ENCODE measurements at regions not wholly inside any gene's neighbourhood (a gene's known extent, or its start where the extent isn't known, plus 50 kb on each side); places are given as distances from the start of the nearest gene placed in this dataset.
"Not testable (repeated sequence)": the region's sequence is repeated elsewhere in the genome, so short reads cannot be mapped to it uniquely, and the experiment has no call there.

DNA sequence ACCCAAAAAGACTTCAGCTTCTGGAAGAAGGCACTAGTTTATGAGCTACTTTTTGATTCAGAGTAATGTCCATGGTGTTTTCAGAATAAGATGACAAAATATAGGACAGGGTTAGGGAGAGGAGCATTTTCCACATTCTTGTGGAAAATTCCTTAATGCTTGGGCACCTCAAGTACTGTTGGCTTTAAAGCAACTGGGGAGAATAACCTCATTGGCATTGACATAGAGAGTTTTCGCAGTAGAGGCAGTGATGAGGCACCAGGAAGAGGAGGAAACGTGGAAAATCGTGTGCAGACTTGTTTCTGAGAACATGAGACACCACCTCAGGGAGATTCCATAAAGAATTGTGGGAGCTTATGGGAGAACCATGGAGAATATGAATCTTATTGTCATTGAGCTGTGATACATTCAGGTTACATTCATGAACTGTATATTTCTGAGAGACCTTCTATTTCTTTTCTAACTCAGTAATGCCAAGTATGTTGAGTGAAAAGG, 929.0 kb upstream of the NRXN1 start:
- FAIRE-seq = no peak

DNA sequence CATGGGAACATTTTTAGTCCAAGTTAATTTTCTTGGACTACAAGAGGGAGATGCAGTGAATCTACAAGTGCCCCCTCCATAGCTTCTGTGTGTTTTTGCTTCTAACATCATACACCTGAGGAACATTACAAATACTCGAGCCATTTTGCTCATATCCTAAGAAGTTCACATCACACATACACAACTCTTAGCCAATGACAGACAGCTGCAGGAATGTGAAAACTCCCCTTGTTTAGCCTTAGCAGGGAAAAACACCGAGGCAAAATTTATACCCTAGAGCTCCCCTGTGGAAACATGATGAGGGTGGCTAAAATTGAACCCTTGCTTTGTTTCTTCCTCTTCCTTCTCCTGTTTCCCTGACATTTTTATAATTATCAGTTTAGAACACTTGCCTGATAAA, 928.3 kb upstream of the NRXN1 start:
- no peak for FAIRE-seq

DNA sequence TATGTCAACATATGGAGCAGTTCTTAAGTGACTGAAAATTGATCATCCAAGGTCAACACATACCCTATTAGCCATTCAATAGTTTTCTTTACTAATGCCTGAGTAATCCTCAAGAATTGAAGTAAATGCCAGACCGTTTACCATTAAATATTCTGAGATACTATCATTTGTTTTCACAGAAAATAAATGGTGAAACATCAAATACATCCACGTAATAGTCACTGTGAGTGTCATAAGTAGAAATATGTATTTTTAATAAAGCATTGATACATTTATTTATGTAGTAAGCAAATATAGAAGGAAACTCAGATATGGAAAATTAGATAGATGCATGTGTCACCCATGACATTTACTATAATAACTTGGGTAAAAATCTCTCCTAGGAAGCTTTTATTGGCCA, 927.8 kb upstream of the NRXN1 start:
- no peak for FAIRE-seq

DNA sequence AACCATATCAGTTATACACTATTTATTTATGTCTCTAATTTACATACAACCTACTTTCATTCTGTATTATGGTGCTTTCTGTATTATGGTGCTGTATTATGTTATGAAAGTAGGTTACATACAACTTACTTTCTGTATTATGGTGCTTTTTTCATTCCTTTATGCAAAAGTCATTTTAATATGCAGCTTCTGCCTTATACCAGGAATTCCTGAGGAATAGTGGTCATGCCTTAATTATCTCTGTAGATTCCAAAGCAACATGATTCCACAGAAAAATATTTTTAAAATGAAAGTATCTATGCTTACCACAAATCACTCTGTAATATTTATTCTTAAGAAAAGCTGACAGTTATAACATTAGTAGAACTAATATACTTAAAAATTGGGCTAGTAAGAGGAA, 922.0 kb upstream of the NRXN1 start:
- FAIRE-seq = no peak

DNA sequence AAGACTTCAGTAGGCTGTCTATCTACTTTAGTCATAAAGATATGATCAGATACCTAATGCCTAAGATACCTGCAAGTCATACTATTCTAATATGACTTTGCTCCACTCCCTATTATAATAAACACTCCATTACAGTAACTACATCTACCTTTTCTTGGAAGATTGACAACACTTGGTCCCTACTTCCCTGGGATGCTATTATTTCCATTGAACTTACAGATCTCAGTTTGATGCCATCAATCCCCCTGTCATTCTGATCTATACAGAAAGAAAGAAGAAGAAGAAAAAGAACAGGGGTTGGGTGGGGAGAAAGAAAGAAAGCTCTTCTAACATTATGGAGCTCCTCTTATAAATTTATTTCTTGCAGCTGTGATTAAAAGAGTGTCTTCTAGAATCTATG, 889.1 kb upstream of the NRXN1 start:
- FAIRE-seq = no peak

DNA sequence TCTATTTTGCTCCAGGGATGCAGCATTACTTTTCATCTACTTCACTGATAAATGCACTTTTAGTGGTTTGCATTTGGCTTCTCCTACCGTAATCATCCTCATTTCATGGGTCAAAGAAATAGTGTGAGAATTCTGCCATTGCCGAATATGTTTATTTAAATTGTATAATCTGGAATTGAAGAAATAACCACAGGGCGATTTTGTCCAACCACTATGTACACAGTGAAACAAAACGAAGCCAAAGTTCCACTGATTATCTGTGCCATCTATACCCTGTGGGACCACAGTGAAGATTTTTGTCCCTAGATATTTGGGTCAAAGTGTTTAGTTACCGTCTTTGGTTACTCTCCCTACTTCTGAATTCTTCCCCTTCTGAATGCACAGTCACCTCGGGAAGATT, 888.6 kb upstream of the NRXN1 start:
- no peak for FAIRE-seq

DNA sequence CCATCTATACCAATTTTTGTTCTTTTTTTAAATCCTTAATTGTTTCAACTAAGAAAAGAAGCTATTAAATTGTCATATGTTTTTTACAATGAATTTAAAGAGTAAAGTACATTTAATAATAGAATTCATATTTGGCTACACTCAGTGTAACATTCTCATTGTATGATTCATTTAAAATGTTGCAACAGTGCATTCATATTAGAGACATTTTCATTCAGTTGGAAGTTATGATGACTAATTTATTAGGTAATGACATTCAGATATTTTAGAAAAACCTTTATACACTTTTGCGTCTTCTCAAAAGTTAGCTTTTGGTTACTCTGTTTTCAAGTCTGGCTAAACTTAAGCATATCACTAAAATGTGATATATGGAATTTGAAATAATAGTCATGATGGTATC, 887.5 kb upstream of the NRXN1 start:
- FAIRE-seq = no peak

DNA sequence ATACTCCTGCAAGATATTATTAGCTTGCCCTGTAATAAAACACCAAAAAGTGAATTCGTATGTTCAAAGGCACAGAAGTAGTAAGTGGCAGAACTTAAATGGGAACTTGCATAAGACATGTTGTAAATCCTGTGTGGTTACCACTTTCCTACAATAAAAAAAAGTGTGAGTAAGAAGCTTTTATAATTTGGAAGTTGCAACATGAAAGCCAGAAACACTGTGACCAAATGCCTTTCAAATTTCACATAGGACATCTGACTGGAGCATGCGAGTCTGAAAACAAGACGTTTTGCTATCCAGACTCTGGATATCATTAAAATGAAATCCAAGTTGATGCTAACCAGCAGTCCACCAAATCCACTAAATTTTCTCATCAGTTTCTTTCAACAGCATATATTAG, 886.2 kb upstream of the NRXN1 start:
- no peak for FAIRE-seq

DNA sequence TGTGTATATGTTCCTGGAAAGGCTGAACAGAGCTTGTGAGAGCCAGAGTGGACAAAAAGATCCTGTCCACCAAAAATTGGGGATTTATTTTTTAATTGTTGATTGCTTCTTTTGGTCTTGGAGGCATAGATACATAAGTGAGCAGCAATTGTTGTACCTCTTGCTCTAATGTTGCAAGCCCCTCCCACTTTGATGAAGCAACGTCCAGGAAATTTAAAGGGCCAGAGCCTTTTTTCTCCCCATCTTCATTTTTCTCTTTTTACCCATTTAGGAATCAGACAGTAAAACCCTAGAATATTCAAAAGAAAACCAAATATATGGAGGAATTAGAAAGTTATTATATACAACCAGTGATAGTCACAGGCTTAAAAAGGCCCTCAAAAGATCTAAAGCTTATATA, 871.8 kb upstream of the NRXN1 start:
- FAIRE-seq = no peak

DNA sequence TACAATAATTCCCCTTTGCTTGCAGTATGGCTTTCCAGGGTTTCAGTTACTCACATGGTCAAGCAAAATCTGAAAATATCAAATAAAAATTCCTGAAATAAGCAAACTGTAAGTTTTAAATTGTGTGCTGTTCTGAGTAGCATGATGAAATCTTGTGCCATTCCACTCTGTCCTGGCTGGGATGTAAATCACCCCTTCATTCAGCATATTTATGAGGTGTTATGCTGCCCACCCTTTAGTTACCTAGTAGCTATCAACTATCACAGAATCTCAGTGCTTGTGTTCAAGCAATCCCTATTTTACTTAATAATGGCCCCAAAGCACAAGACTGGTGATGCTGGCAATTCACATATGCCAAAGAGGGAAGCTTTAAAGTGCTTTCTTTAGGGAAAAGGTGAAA, 867.7 kb upstream of the NRXN1 start:
- FAIRE-seq = no peak

DNA sequence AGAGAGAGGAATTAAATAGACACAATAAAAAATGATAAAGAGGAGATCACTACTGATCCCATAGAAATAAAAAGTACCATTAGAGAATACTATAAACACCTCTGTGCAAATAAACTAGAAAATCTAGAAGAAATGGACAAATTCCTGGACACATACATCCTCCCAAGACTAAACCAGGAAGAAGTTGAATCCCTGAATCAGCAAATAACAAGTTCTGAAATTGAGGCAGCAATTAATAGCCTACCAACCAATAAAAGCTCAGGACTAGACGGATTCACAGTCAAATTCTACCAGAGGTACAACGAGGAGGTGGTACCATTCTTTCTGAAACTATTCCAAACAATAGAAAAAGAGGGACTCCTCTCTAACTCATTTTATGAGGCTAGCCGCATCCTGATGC, 862.7 kb upstream of the NRXN1 start:
- not testable (repeated sequence) for FAIRE-seq

DNA sequence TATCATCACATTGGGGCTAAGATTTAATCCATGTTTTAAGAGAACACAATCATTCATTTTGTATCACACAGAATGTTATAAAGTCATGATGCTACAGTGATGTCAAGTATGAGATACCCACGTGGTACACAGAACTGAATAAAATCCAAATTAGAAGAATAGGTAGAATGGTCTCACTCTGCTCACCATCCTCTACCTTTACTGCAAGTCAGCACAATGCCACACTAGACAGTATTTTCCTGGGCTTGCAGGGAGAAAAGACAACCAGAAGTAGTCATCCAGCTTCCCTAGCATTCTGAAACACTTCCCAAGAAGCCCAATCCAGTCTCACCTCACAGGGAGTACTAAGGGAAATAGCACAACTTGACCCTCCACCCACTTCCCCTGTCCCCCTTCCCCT, 856.2 kb upstream of the NRXN1 start:
- FAIRE-seq = no peak

DNA sequence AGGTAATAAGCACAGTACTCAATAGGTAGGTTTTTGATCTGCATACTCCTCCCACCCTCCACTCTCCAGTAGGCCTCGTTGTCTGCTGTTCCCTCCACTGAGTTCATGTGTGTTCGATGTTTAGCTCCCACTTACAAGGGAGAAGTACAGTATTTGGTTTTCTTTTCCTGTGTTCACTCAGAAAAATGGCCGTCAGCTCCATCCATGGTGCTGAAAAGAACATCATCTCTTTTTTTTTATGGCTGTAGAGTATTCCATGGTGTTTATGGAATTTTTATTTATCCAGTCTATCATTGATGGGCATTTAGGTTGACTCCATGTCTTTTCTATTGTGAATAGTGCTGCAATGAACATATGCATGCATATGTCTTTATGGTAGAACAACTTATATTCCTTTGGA, 849.7 kb upstream of the NRXN1 start:
- no peak for FAIRE-seq

DNA sequence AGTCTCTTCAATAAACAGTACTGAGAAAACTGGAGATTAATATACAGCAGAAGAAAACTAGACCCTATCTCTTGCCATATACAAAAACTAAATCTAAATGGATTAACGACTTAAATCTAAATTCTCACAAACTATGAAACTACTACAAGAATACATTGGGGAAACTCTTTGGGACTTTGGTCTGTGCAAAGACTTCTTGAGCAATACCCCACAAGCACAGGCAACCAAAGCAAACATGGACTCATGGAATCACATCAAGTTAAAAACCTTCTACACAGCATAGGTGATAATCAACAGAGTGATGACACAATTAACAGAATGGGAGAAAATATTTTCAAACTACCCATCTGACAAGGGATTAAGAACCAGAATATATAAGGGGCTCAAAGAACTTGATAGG, 848.2 kb upstream of the NRXN1 start:
- no peak for FAIRE-seq

DNA sequence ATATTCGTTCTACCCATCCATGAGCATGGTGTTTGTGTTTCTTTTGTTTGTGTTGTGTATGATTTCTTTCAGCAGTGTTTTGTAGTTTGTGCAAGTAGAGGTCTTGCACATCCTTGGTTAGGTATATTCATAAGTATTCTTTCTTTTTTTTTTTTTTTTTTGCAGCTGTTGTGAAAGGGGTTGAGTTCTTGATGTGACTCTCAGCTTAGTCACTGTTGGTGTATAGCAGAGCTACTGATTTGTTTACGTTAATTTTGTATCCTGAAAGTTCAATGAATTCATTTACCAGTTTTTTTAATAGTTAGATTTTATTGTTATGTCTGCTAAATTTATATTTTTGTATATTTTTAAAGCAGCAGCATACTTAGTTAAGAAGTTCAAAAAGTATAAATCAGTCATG, 834.4 kb upstream of the NRXN1 start:
- no peak for FAIRE-seq

DNA sequence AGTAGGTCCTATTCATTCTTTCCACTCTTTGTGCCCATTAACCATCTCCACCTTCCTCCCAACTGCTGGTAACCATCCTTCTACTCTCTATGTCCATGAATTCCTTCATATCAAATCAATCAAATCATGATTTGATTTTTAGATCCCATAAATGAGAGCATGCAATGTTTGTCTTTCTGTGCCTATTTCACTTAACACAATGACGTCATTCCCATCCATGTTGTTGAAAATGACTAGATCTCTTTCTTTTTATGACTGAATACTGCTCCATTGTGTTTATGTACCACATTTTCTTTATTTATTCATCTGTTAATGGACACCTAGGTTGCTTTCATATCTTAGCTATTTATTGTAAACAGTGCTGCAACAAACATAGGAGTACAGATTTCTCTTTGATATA, 827.3 kb upstream of the NRXN1 start:
- no peak for FAIRE-seq

DNA sequence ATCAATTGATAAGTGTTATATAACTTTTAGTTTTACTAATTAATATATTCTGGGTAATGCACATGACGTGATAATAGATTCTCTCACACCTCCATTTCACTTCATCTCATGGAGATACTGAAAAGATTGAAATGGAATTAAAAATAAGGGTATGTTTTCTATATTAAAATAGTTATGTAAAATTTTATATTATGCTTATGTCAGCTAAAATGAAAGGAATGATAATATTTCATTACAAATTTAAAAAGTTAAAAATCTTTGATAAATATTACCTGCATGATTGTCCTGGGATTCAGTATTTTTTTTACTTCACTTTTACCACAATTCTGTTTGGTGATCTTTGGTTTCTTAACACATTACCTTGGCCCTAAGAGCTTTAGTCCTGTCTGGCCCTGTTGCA, 823.8 kb upstream of the NRXN1 start:
- no peak for FAIRE-seq

DNA sequence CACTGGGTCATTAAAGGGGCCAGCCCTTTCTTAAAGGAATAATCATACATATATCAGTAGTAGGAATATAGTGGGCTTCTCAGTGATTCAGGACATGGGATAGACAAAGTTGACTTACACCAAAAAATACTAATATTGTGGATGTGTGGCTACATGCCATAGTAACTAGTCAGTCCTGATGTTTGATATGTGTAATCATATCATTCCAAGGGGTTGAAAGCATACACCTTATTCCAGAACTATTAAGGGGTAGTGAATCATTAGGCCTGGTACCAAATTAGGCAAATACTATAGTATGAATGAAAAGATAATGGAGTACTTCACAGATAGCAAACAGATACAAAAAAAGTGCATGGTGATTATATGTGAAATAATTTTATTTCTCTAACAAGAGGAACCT, 814.9 kb upstream of the NRXN1 start:
- FAIRE-seq = no peak

DNA sequence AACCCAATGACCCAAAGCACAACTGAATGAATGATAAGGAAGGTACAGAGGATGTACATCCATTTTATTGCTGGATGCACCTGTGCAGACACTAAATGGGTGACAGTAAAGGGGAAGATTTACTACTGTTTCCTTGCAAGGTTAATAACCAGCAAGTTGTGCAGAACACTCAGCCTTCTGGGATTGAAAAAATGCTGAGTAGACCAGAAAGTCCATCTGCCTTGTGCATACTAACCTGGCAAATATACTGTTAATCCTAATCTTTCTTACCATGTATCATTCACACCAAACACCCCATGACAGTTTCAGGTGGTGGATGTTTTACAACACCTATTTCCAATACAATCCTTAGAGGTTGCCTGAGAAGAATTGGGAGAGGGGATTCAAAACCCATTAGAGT, 814.1 kb upstream of the NRXN1 start:
- FAIRE-seq = no peak

DNA sequence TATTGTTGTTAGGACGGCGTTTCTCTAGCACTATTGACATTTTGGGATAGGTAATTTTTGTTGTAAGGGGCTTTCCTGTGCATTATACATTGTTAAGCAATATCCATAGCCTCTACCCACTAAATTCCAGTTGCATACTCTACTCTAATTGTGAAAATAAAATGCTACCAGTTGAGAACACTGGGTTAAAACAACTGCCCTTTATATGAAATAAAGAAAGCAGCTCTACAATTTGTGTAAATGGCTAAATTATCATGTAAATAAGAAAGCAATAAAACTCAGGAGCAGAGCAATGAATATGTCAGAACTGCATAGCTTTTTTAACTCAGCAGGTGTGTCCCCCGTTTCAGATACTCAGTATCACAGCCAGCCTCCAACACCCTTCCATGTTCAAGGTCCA, 812.7 kb upstream of the NRXN1 start:
- FAIRE-seq = no peak

DNA sequence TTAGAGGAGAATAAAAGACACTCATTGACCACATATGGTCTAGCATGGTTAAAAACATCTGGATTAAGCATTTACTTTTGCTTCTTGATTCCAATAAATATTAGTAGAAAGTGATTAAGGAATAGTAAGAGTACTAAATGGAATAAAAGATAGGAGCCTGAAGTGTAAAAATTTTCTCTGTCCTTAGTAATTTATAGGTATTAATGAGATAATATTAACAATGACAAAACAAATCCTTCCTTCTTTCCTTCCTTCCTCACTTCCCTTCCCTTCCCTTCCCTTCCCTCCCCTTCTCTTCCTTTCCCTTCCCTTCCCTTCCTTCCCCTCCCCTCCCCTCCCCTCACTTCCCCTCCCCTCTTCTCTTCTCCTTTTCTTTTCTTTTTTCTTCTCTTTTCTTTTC, 797.5 kb upstream of the NRXN1 start:
- no peak for FAIRE-seq

DNA sequence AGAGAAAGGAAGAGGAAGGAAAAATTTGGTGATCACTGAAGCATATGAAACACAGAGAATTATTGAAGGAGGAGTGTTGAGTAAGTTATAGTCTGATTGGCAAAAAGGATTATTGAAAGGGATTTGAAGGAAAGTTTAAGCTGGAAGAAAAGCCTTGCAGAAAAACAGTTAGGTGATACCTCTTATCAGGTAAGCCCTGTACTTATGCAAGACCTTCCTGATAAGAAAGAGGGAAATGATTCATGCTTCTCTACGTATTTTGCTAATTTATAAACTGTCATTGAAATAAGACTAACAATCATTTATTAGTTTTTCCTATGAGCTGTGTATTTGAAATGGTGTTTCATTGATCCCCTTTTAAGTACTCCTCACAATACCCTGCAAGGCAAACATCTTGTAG, 793.9 kb upstream of the NRXN1 start:
- no peak for FAIRE-seq

DNA sequence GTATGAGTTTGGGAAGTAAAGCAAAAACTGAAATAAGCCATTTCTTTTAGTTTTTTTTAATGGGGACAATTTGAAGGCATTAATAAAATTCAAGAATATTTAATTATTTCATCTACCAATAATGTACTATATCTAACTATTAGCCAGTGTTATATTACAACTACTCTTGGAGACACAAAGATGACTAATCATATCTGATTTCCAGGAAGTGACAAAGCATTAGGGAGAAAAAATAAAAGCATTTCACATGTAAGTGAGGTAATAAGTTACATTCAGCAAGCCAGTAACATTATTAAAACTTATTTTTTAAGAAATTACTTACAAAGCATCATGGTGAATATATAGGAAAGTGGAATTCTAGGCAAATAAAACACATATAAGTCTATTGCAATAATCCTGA, 781.3 kb upstream of the NRXN1 start:
- no peak for FAIRE-seq

DNA sequence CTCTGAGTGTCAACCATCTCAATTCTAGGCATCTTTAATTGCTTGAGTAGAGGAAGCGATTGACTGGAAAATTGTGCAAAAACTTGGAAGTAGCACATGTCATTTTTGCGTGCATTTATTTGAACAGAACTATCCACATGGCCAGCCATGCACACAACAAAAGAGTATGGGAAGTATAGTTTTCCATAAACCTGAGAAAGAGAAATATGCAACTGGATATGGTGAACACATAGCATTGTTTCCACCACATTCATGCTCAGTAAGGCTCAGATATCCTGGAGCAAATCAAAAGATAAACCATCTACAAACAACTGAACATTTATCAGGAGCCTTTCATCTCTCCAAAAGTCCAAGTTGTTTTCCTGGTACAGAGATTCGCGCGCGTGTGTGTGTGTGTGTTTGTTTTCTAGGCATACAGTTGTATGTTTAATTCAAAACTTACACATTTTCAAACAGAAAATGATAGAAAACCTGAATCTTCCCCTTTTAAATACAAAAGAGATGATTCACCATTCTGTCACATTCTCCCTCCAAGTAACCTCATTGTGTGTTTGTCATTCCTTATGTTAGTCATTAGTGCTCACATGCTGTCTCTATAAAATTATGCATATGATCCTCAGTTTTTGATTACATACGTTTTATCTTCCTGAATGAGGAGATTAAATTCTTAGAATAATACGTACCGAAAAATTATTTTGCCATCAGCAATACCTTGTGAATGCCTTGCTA, 780.4 kb upstream of the NRXN1 start:
- no peak for FAIRE-seq

DNA sequence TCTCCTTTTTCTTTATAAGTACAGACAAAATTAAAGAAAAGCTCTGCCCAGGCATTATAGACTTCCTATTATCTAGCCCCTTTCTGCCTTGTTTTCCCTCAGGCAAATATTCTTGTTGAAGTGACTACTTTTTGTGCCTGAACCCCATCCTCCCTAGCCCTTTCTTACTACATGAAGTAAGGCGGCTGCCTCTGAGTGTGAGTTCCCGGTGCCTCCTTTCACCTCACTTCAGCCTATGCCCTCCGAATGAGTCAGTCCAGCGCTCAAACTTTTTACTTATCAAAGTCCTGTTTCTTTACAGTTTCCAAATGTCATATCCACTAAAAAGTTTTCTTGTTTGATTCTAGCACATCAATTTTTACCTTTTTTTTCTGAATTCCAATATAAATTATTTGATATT, 778.3 kb upstream of the NRXN1 start:
- FAIRE-seq = no peak

DNA sequence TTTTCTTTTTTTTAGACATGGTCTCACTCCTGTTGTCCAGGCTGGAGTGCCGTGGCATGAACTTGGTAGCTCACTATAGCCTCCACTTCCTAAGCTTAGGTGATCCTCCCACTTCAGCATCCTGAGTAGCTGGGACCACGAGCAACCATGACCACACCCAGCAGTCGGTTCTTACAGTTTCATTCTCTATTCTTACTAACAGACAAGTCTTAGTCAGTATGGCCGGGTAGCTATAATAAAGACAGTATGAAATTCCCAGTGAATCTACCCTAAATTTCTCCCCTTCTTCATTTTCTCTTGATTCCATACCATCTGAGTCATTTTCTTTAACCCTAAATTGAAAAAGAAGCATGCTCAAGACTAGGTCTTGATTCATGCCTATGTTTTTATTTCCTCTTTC, 775.3 kb upstream of the NRXN1 start:
- FAIRE-seq = no peak

All from islet of Langerhans (tissue), 1 donor.